GM19043 (cell line): ENCODE measurements at regions not wholly inside any gene's neighbourhood (a gene's known extent, or its start where the extent isn't known, plus 50 kb on each side); places are given as distances from the start of the nearest gene placed in this dataset.
"Not testable (repeated sequence)": the region's sequence is repeated elsewhere in the genome, so short reads cannot be mapped to it uniquely, and the experiment has no call there.

Experiments
- ATAC-seq: cut with Tn5 transposase; IDR thresholded peaks from one replicate; pipeline ENCODE4 v1.9.1; 2021; ENCODE audit warnings: low read depth; ENCODE audit not compliant: unreplicated experiment

- no peak for ATAC-seq
Observed at GRCh38 chr2:193267496-193268002, 1072.8 kb upstream of the TMEFF2 start.

- no peak for ATAC-seq
Observed at GRCh38 chr2:193253014-193253530, 1058.3 kb upstream of the TMEFF2 start.

- ATAC-seq, result no peak
Observed at GRCh38 chr2:193251909-193252308, 1057.2 kb upstream of the TMEFF2 start.

- ATAC-seq, result no peak
Observed at GRCh38 chr2:193250389-193250788, 1055.7 kb upstream of the TMEFF2 start.

- peak; percentile 45 for ATAC-seq
Observed at GRCh38 chr2:193240752-193241151, 1046.0 kb upstream of the TMEFF2 start.

GRCh38 chr2:193231634-193232033 is 1036.9 kb upstream of the TMEFF2 start:
- ATAC-seq, result no peak

GRCh38 chr2:193228276-193228675 is 1033.5 kb upstream of the TMEFF2 start:
- no peak for ATAC-seq

GRCh38 chr2:193222454-193222853 is 1027.7 kb upstream of the TMEFF2 start:
- ATAC-seq, result no peak

GRCh38 chr2:193219413-193219812 is 1024.7 kb upstream of the TMEFF2 start:
- no peak for ATAC-seq

GRCh38 chr2:193201583-193201982 is 1006.9 kb upstream of the TMEFF2 start:
- ATAC-seq, result no peak

- no peak for ATAC-seq
Observed at GRCh38 chr2:193199322-193199721, 1004.6 kb upstream of the TMEFF2 start.

GRCh38 chr2:193187816-193188215 is 993.1 kb upstream of the TMEFF2 start:
- peak; percentile 50 for ATAC-seq

- ATAC-seq, result not testable (repeated sequence)
Observed at GRCh38 chr2:193170981-193171380, 976.2 kb upstream of the TMEFF2 start.

GRCh38 chr2:193156480-193156879 is 961.7 kb upstream of the TMEFF2 start:
- no peak for ATAC-seq

GRCh38 chr2:193154076-193154475 is 959.3 kb upstream of the TMEFF2 start:
- ATAC-seq, result no peak

GRCh38 chr2:193153576-193153975 is 958.8 kb upstream of the TMEFF2 start:
- no peak for ATAC-seq

GRCh38 chr2:193142467-193142866 is 947.7 kb upstream of the TMEFF2 start:
- ATAC-seq, result not testable (repeated sequence)

GRCh38 chr2:193141998-193142397 is 947.3 kb upstream of the TMEFF2 start:
- ATAC-seq, result no peak

GRCh38 chr2:193140895-193141294 is 946.2 kb upstream of the TMEFF2 start:
- ATAC-seq, result not testable (repeated sequence)

- ATAC-seq, result no peak
Observed at GRCh38 chr2:193124815-193125214, 930.1 kb upstream of the TMEFF2 start.

- no peak for ATAC-seq
Observed at GRCh38 chr2:193114827-193115226, 920.1 kb upstream of the TMEFF2 start.

- ATAC-seq, result no peak
Observed at GRCh38 chr2:193112986-193113385, 918.3 kb upstream of the TMEFF2 start.

GRCh38 chr2:193103064-193103463 is 908.3 kb upstream of the TMEFF2 start:
- no peak for ATAC-seq
